ENCODE measurements at regions not wholly inside any gene's neighbourhood (a gene's known extent, or its start where the extent isn't known, plus 50 kb on each side); places are given as distances from the start of the nearest gene placed in this dataset.
"Not testable (repeated sequence)": the region's sequence is repeated elsewhere in the genome, so short reads cannot be mapped to it uniquely, and the experiment has no call there.

- no peak for DNase-seq
These were observed 519.1 kb downstream of the RNF144A start for GRCh38 chr2:7436096-7436906.

- DNase-seq, result no peak
These were observed 519.9 kb downstream of the RNF144A start for GRCh38 chr2:7437141-7437540.

- DNase-seq, result no peak
These were observed 520.8 kb downstream of the RNF144A start for GRCh38 chr2:7437716-7438632.

- DNase-seq, result no peak
These were observed 521.6 kb downstream of the RNF144A start for GRCh38 chr2:7438855-7439254.

GRCh38 chr2:7440977-7441376, 523.8 kb downstream of the RNF144A start:
- DNase-seq, result no peak

GRCh38 chr2:7441841-7442240, 524.6 kb downstream of the RNF144A start:
- DNase-seq, result not testable (repeated sequence)

GRCh38 chr2:7444626-7445025, 527.4 kb downstream of the RNF144A start:
- no peak for DNase-seq

GRCh38 chr2:7448578-7449264, 531.5 kb downstream of the RNF144A start:
- no peak for DNase-seq

- no peak for DNase-seq
These were observed 532.1 kb downstream of the RNF144A start for GRCh38 chr2:7449298-7449697.

GRCh38 chr2:7450188-7450832, 533.1 kb downstream of the RNF144A start:
- no peak for DNase-seq

GRCh38 chr2:7450833-7451190, 533.6 kb downstream of the RNF144A start:
- no peak for DNase-seq

- DNase-seq, result no peak
These were observed 535.1 kb downstream of the RNF144A start for GRCh38 chr2:7452110-7452876.

GRCh38 chr2:7454592-7454991, 537.4 kb downstream of the RNF144A start:
- no peak for DNase-seq

- DNase-seq, result no peak
These were observed 539.5 kb downstream of the RNF144A start for GRCh38 chr2:7456762-7457161.

GRCh38 chr2:7458066-7458465, 540.9 kb downstream of the RNF144A start:
- DNase-seq, result no peak

- DNase-seq, result no peak
These were observed 550.7 kb downstream of the RNF144A start for GRCh38 chr2:7467782-7468447.

GRCh38 chr2:7468448-7468828, 551.2 kb downstream of the RNF144A start:
- no peak for DNase-seq

GRCh38 chr2:7468955-7469354, 551.7 kb downstream of the RNF144A start:
- DNase-seq, result no peak

GRCh38 chr2:7471185-7471584, 554.0 kb downstream of the RNF144A start:
- DNase-seq, result no peak

GRCh38 chr2:7472465-7472864, 555.3 kb downstream of the RNF144A start:
- no peak for DNase-seq

- DNase-seq, result no peak
These were observed 556.0 kb downstream of the RNF144A start for GRCh38 chr2:7473135-7473771.

Measured in NCI-H187 treated with DMSO at 0.1 percent for 48 hours (cell line).